H1 (cell line): ENCODE measurements at regions not wholly inside any gene's neighbourhood (a gene's known extent, or its start where the extent isn't known, plus 50 kb on each side); places are given as distances from the start of the nearest gene placed in this dataset.

Experiments
- CHD2 ChIP-seq: IDR thresholded peaks from 2 replicates; pipeline ENCODE4 v1.6.1; 2012; ENCODE audit warnings: low read length, improper control_type of control experiment
- CREB1 ChIP-seq: IDR thresholded peaks from 2 replicates; pipeline ENCODE4 v1.6.1; 2012; ENCODE audit warnings: inconsistent platforms
- KDM4A ChIP-seq: IDR thresholded peaks from one replicate; pipeline ENCODE4 v1.7.1; 2012; ENCODE audit warnings: low read depth, mild to moderate bottlenecking, moderate library complexity, low read length, inconsistent platforms; ENCODE audit not compliant: severe bottlenecking
- NANOG ChIP-seq: IDR thresholded peaks from 2 replicates; pipeline ENCODE4 v1.6.1; 2011; ENCODE audit warnings: low read length, low read depth, mild to moderate bottlenecking, inconsistent platforms; ENCODE audit not compliant: insufficient read depth, poor library complexity, severe bottlenecking
- POLR2AphosphoS5 ChIP-seq: IDR thresholded peaks from 2 replicates; pipeline ENCODE4 v1.6.1; 2011; ENCODE audit warnings: low read depth, low read length

DNA sequence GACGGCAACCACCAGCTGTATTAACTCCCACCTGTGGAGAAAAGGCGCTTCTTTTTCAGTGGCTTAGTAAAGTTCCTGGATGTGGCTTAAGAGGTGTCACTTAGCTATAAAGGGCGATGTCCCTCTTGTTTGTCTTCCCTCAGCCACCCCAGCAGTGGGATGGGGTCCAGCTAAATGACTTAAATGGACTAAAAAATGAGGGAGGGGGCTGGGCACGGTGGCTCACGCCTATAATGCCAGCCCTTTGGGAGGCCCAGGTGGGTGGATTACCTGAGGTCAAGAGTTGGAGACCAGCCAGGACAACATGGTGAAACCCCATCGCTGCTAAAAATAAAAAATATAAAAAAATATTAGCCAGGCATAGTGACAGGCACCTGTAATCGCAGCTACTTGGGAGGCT, 667.5 kb upstream of the RBFOX1 start (continued):
- TF ChIP-seq NANOG (no peak), KDM4A (no peak), CREB1 (no peak), POLR2AphosphoS5 (no peak), CHD2 (no peak)
